Fibroblast of the conjunctiva (primary cell): ENCODE measurements at regions not wholly inside any gene's neighbourhood (a gene's known extent, or its start where the extent isn't known, plus 50 kb on each side); places are given as distances from the start of the nearest gene placed in this dataset.

Experiments
- DNase-seq: peaks from one replicate; pipeline ENCODE4 v3.0.0-alpha.2; 2010; ENCODE audit warnings: low read depth

- no peak for DNase-seq
Measured at GRCh38 chr5:53331463-53331862, 149.0 kb upstream of the FST start.

GRCh38 chr5:53333160-53333559 is 147.3 kb upstream of the FST start:
- no peak for DNase-seq

- no peak for DNase-seq
Measured at GRCh38 chr5:53334431-53334941, 145.9 kb upstream of the FST start.

- no peak for DNase-seq
Measured at GRCh38 chr5:53335115-53335514, 145.3 kb upstream of the FST start.

- DNase-seq, result no peak
Measured at GRCh38 chr5:53337827-53338226, 142.6 kb upstream of the FST start.

- no peak for DNase-seq
Measured at GRCh38 chr5:53338971-53339370, 141.5 kb upstream of the FST start.

GRCh38 chr5:53339962-53340540 is 140.4 kb upstream of the FST start:
- DNase-seq, result no peak

- no peak for DNase-seq
Measured at GRCh38 chr5:53340956-53341750, 139.3 kb upstream of the FST start.

- DNase-seq, result no peak
Measured at GRCh38 chr5:53342236-53342635, 138.2 kb upstream of the FST start.

- peak; percentile 86 for DNase-seq
Measured at GRCh38 chr5:53343187-53343586, 137.2 kb upstream of the FST start.

GRCh38 chr5:53350368-53350767 is 130.1 kb upstream of the FST start:
- no peak for DNase-seq

- DNase-seq, result no peak
Measured at GRCh38 chr5:53350991-53351770, 129.2 kb upstream of the FST start.

GRCh38 chr5:53355316-53355715 is 125.1 kb upstream of the FST start:
- no peak for DNase-seq

GRCh38 chr5:53355931-53356330 is 124.5 kb upstream of the FST start:
- no peak for DNase-seq

GRCh38 chr5:53357439-53357838 is 123.0 kb upstream of the FST start:
- no peak for DNase-seq

- DNase-seq, result no peak
Measured at GRCh38 chr5:53358794-53359193, 121.6 kb upstream of the FST start.

GRCh38 chr5:53359916-53360517 is 120.4 kb upstream of the FST start:
- DNase-seq, result no peak

GRCh38 chr5:53360811-53361210 is 119.6 kb upstream of the FST start:
- peak; percentile 87 for DNase-seq

GRCh38 chr5:53361708-53362107 is 118.7 kb upstream of the FST start:
- DNase-seq, result no peak

- peak; percentile 90 for DNase-seq
Measured at GRCh38 chr5:53362521-53362941, 117.9 kb upstream of the FST start.

- DNase-seq, result no peak
Measured at GRCh38 chr5:53364061-53364460, 116.4 kb upstream of the FST start.

- DNase-seq, result no peak
Measured at GRCh38 chr5:53366245-53366644, 114.2 kb upstream of the FST start.
